ENCODE measurements at regions not wholly inside any gene's neighbourhood (a gene's known extent, or its start where the extent isn't known, plus 50 kb on each side); places are given as distances from the start of the nearest gene placed in this dataset.

DNA sequence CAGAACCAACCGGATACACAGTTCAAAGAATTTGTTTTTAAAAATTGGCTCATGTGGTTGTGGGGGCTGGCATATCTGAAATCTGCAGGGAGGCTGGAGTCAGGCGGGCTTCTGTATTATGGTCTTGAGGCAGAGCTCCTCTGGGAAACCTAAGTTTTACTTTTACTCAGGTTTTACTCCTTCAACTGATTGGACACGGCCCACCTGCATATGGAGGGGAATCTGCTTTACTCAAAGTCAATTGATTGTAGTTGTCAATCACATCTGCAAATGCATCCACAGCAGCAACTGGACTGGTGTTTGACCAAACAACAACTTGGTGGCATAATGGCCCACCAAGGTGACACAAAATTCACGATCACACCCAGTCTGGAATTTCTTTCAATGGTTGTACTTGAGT lies 103.4 kb downstream of the ERMARD start:
- no peak overlapping the region for H3K4me3 ChIP-seq
- no peak overlapping the region for H2AFZ ChIP-seq
- 34 to 39% methylated on average over 4 of the region's 4 CpGs for WGBS, 2 experiments (ENCODE audit: low coverage in 1 of 2, low lambda C conversion rate in 2 of 2, missing lambda C conversion rate in 2 of 2)
- no peaks in the 10 kb centered on the region for H3K9me3 ChIP-seq (ENCODE audit: low read depth)
- H3K9me2 ChIP-seq (ENCODE audit: insufficient read depth) = no peaks in the 10 kb centered on the region
- no peak overlapping the region for H3K9ac ChIP-seq
- H3K27ac ChIP-seq = no peak overlapping the region
- no peaks in the 10 kb centered on the region for H3K4me1 ChIP-seq (ENCODE audit: insufficient read depth)
- no peak overlapping the region for H3K4me2 ChIP-seq (ENCODE audit: unreplicated experiment)
- DNase-seq = no peak
- H3K36me3 ChIP-seq (ENCODE audit: low read depth) = no peaks in the 10 kb centered on the region
- in situ Hi-C loops (cut with MboI) = no loop called here
- TF ChIP-seq EZH2 (IDR thresholded peaks at IDR 0.05; ENCODE audit: insufficient read depth, poor library complexity, severe bottlenecking) (no peak), EZH2phosphoT487 (IDR thresholded peaks at IDR 0.05; ENCODE audit: insufficient read depth, low read depth) (no peak)
- H3K27me3 ChIP-seq (replicated peaks; ENCODE audit: insufficient read depth) = no peaks in the 10 kb centered on the region
- no peaks in the 10 kb centered on the region for H3F3A ChIP-seq (ENCODE audit: insufficient read depth)
- no peaks in the 10 kb centered on the region for H4K20me1 ChIP-seq (ENCODE audit: insufficient read depth)
- no peaks in the 10 kb centered on the region for H3K79me2 ChIP-seq (ENCODE audit: insufficient read depth)

DNA sequence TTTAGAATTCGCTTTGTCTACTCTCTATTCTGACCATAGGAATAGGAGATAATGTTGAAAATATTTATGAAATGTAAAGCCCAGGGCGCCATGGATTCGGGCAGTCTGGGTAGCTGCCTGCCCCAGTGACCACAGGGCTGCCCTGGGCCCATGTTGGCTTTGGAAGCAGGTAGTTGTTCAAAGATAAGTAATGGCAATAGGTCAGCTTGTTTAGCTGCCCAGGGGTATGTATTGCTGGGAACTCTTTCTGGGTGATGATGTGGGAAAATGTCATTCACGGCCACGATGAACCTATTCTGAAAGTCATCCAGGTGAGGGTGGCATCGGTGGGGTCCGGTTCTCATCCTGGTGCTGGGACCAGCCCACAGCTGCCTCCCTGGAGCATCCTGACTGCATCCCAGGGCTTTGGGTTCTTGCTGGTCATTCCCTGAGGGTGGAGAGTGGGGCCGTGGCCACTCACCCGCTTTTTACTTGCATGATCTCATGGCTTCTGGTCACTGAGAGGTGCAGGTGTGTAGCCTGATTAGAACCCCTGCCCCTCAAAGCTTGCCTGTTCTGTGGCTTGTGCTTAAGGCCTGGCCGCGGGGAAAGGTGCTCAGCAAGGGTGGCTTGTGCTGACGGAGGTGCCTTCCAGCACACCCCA lies 102.8 kb downstream of the ERMARD start:
- WGBS, 2 experiments (ENCODE audit: low coverage in 1 of 2, low lambda C conversion rate in 2 of 2, missing lambda C conversion rate in 2 of 2) = 56 to 57% methylated on average over 12 of the region's 12 CpGs
- Histone ChIP-seq H3K27ac (no peak overlapping the region), H3F3A (ENCODE audit: insufficient read depth) (no peaks in the 10 kb centered on the region)

DNA sequence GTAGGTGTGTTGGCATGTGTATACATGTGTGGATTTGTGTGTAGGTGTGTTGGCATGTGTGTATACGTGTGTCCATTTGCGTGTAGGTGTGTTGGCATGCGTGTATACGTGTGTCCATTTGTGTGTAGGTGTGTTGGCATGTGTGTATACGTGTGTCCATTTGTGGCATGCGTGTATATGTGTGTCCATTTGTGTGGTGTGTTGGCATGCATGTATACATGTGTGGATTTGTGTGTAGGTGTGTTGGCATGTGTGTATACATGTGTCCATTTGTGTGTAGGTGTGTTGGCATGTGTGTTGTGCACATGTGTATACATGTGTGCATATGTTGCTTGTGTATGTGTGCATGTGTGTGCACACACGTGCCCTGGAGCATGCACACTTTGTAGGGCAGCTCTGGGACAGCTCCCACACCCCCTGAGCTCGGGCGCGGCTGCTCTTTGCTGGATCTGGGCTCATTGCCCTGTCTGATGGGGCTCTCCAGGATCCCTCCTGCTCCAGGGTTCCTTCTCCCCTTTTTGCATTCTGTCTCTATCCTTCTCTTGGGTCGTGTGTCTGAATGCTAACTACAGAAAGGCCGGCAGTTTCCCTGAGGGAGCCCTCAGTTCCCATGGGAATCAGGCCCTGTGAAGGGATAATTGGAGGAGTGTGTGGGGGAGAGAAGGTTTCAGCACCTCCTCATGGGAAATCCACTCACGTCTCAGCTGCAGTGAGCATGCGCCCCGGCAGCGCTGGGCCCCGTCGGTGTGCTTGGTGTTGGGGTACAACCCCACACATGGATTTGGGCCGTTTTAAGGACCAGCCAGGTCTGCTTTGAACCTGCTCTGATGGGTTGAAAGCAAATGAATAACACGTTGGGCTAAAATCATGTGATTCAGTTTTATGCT lies 102.0 kb downstream of the ERMARD start:
- no peaks in the 10 kb centered on the region for H3K9me3 ChIP-seq (ENCODE audit: low read depth)
- in situ Hi-C loops (cut with MboI) = no loop called here
- no peak overlapping the region for H3K4me3 ChIP-seq
- no peaks in the 10 kb centered on the region for H3K9me2 ChIP-seq (ENCODE audit: insufficient read depth)
- H3K4me2 ChIP-seq (ENCODE audit: unreplicated experiment) = no peak overlapping the region
- H3K4me1 ChIP-seq (ENCODE audit: insufficient read depth) = no peaks in the 10 kb centered on the region
- no peaks in the 10 kb centered on the region for H4K20me1 ChIP-seq (ENCODE audit: insufficient read depth)
- no peak overlapping the region for H3K27ac ChIP-seq
- no peak overlapping the region for H2AFZ ChIP-seq
- TF ChIP-seq EZH2 (IDR thresholded peaks at IDR 0.05; ENCODE audit: insufficient read depth, poor library complexity, severe bottlenecking) (no peak), EZH2phosphoT487 (IDR thresholded peaks at IDR 0.05; ENCODE audit: insufficient read depth, low read depth) (no peak)
- no peaks in the 10 kb centered on the region for H3K79me2 ChIP-seq (ENCODE audit: insufficient read depth)
- WGBS, 2 experiments (ENCODE audit: low coverage in 1 of 2, low lambda C conversion rate in 2 of 2, missing lambda C conversion rate in 2 of 2) = 54 to 55% methylated on average over 20 of the region's 20 CpGs
- no peaks in the 10 kb centered on the region for H3K36me3 ChIP-seq (ENCODE audit: low read depth)
- no peak overlapping the region for H3K9ac ChIP-seq
- H3K27me3 ChIP-seq (replicated peaks; ENCODE audit: insufficient read depth) = no peaks in the 10 kb centered on the region
- H3F3A ChIP-seq (ENCODE audit: insufficient read depth) = no peaks in the 10 kb centered on the region
- DNase-seq = no peak

More for the DNA sequence above, 102.8 kb downstream of the ERMARD start:
- H3K79me2 ChIP-seq (ENCODE audit: insufficient read depth) = no peaks in the 10 kb centered on the region
- no peak for DNase-seq
- H3K36me3 ChIP-seq (ENCODE audit: low read depth) = no peaks in the 10 kb centered on the region
- no peaks in the 10 kb centered on the region for H3K27me3 ChIP-seq (replicated peaks; ENCODE audit: insufficient read depth)
- TF ChIP-seq EZH2phosphoT487 (IDR thresholded peaks at IDR 0.05; ENCODE audit: insufficient read depth, low read depth) (no peak), EZH2 (IDR thresholded peaks at IDR 0.05; ENCODE audit: insufficient read depth, poor library complexity, severe bottlenecking) (no peak)
- no peaks in the 10 kb centered on the region for H3K9me2 ChIP-seq (ENCODE audit: insufficient read depth)
- H3K4me1 ChIP-seq (ENCODE audit: insufficient read depth) = no peaks in the 10 kb centered on the region
- H2AFZ ChIP-seq = no peak overlapping the region
- H4K20me1 ChIP-seq (ENCODE audit: insufficient read depth) = no peaks in the 10 kb centered on the region
- H3K4me3 ChIP-seq = no peak overlapping the region
- no peak overlapping the region for H3K9ac ChIP-seq
- no peak overlapping the region for H3K4me2 ChIP-seq (ENCODE audit: unreplicated experiment)
- no peaks in the 10 kb centered on the region for H3K9me3 ChIP-seq (ENCODE audit: low read depth)
- in situ Hi-C loops (cut with MboI) = no loop called here

DNA sequence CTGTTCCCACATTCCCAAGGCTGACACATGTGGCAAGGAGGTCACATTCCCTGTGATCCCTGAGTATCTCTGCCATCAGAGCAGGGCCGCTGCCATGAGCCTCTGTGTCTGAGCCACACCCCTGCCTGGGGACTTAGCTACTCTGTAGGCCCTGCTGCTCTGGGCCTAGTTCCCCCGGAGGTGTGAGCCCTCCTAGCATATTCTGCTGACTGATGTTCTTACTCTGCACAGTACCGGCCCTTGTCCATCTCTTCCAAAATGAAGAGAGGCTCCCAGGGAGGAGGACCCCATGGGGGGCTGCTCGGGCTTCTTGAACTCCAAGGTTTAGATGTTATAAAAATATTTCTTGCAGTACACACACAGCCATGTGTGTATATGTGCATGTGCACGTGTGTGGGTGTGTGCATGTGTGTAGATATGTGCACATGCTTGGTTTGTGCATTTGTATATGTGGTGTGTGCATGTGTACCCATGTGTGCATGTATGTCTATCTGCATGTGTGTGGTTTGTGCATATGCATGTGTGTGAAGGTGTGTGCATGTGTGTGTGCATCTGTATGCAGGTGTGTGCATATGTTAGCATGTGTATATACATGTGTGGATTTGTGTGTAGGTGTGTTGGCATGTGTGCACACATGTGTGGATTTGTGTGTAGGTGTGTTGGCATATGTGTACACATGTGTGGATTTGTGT lies 101.2 kb downstream of the ERMARD start:
- Histone ChIP-seq H3K9me3 (ENCODE audit: low read depth) (no peaks in the 10 kb centered on the region), H3F3A (ENCODE audit: insufficient read depth) (no peaks in the 10 kb centered on the region), H4K20me1 (ENCODE audit: insufficient read depth) (no peaks in the 10 kb centered on the region), H3K9me2 (ENCODE audit: insufficient read depth) (no peaks in the 10 kb centered on the region), H3K4me3 (no peak overlapping the region), H3K79me2 (ENCODE audit: insufficient read depth) (no peaks in the 10 kb centered on the region), H3K27ac (no peak overlapping the region), H3K27me3 (replicated peaks; ENCODE audit: insufficient read depth) (no peaks in the 10 kb centered on the region), H3K4me1 (ENCODE audit: insufficient read depth) (no peaks in the 10 kb centered on the region), H3K9ac (no peak overlapping the region), H3K36me3 (ENCODE audit: low read depth) (no peaks in the 10 kb centered on the region), H2AFZ (no peak overlapping the region), H3K4me2 (ENCODE audit: unreplicated experiment) (no peak overlapping the region)
- no peak for TF ChIP-seq EZH2phosphoT487 (IDR thresholded peaks at IDR 0.05; ENCODE audit: insufficient read depth, low read depth)
- no peak for TF ChIP-seq EZH2 (IDR thresholded peaks at IDR 0.05; ENCODE audit: insufficient read depth, poor library complexity, severe bottlenecking)
- no peak for DNase-seq
- WGBS, 2 experiments (ENCODE audit: low coverage in 1 of 2, low lambda C conversion rate in 2 of 2, missing lambda C conversion rate in 2 of 2) = 30 to 32% methylated on average over 5 of the region's 5 CpGs
- in situ Hi-C loops (cut with MboI) = no loop called here
